ENCODE measurements at regions not wholly inside any gene's neighbourhood (a gene's known extent, or its start where the extent isn't known, plus 50 kb on each side); places are given as distances from the start of the nearest gene placed in this dataset.
"Not testable (repeated sequence)": the region's sequence is repeated elsewhere in the genome, so short reads cannot be mapped to it uniquely, and the experiment has no call there.

DNA sequence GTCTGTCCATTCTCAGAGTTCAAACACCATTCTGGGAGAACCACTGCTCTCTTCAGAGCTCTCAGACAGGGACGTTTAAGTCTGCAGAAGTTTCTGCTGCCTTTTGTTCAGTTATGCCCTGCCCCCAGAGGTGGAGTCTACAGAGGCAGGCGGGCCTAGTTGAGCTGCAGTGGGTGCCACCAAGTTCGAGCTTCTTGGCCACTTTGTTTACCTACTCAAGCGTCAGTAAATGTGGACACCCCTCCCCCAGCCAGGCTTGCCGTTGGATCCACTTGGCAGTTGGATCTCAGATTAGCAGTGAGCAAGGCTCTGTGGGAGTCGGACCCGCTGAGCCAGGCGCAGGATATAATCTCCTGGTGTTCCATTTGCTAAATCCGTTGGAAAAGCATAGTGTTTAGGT is 601.5 kb downstream of the PKHD1 start:
- not testable (repeated sequence) for TF ChIP-seq POLR2A (IDR thresholded peaks at IDR 0.05; ENCODE audit: low read length); GATA1 (IDR thresholded peaks at IDR 0.05; ENCODE audit: low read depth, low read length)

All from erythroblast (primary cell).